HCT116 (cell line): ENCODE measurements at regions not wholly inside any gene's neighbourhood (a gene's known extent, or its start where the extent isn't known, plus 50 kb on each side); places are given as distances from the start of the nearest gene placed in this dataset.

Experiments used
- CEBPB ChIP-seq: IDR thresholded peaks from 2 replicates; pipeline ENCODE4 v1.6.1; 2012; ENCODE audit warnings: low read depth
- CTCF ChIP-seq, 3 experiments: fragments of 200-600 bp in 1 of 3; sonication (generic) in 1 of 3; IDR thresholded peaks in 2 of 3; conservative IDR thresholded peaks in 1 of 3; 2 replicates each; pipeline ENCODE4 v1.5.1; 2012 to 2017; ENCODE audit warnings: low read depth in 2 of 3, low read length in 2 of 3, antibody characterized with exemption in 1 of 3, borderline replicate concordance in 1 of 3, control low read depth in 1 of 3, mild to moderate bottlenecking in 1 of 3, mixed read lengths in 1 of 3, mixed run types in 1 of 3, moderate library complexity in 1 of 3; ENCODE audit not compliant: insufficient read depth in 1 of 3
- EGR1 ChIP-seq: IDR thresholded peaks from 2 replicates; pipeline ENCODE4 v1.6.1; 2012; ENCODE audit warnings: low read depth
- ELF1 ChIP-seq: IDR thresholded peaks from 2 replicates; pipeline ENCODE4 v1.6.1; 2012; ENCODE audit warnings: low read depth, borderline replicate concordance
- EZH2 ChIP-seq: fragments of 200-600 bp; sonication (generic); IDR thresholded peaks from 2 replicates; pipeline ENCODE4 v1.6.1; 2017; ENCODE audit warnings: antibody characterized with exemption, mixed run types
- JUND ChIP-seq: IDR thresholded peaks from 2 replicates; pipeline ENCODE4 v1.6.1; 2012
- POLR2A ChIP-seq: IDR thresholded peaks from 2 replicates; pipeline ENCODE4 v1.7.0; 2011; ENCODE audit warnings: borderline replicate concordance; ENCODE audit not compliant: insufficient read depth, insufficient read length; ENCODE audit errors: extremely low read depth
- REST ChIP-seq: IDR thresholded peaks from 2 replicates; pipeline ENCODE4 v1.6.1; 2012; ENCODE audit warnings: low read depth
- ZNF274 ChIP-seq: fragments of 200-500 bp; sonication (Bioruptor generic); IDR thresholded peaks from 2 replicates; pipeline ENCODE4 v1.6.1; 2014; ENCODE audit warnings: mild to moderate bottlenecking, low read depth, low read length, inconsistent platforms
- TF ChIP-seq, protein P1 (sequence below): IDR thresholded peaks from 2 replicates; pipeline ENCODE4 v1.6.1; 2012

GRCh38 chrX:80306007-80306406 is 114.2 kb upstream of the TENT5D start:
- TF ChIP-seq CTCF (IDR thresholded peaks at IDR 0.05 in 2 of 3, conservative IDR thresholded peaks at IDR 0.05 in 1 of 3; ENCODE audit: borderline replicate concordance in 1 of 3, insufficient read depth in 1 of 3, low read depth in 2 of 3, low read length in 2 of 3) (no peak), POLR2A (no peak), EGR1 (no peak), ZNF274 (no peak), EZH2 (no peak), CEBPB (no peak), ELF1 (no peak), REST (no peak), JUND (no peak)
- TF ChIP-seq, protein P1, sequence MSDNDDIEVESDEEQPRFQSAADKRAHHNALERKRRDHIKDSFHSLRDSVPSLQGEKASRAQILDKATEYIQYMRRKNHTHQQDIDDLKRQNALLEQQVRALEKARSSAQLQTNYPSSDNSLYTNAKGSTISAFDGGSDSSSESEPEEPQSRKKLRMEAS: no peak
